H9 (cell line): ENCODE measurements at regions not wholly inside any gene's neighbourhood (a gene's known extent, or its start where the extent isn't known, plus 50 kb on each side); places are given as distances from the start of the nearest gene placed in this dataset.

Source experiments
- DNase-seq: peaks from one replicate; pipeline ENCODE4 v3.0.0-alpha.2; 2017
- H2AFZ ChIP-seq: one replicate; pipeline ENCODE4 v1.6.1; 2013; ENCODE audit warnings: mild to moderate bottlenecking, low read length, control low read depth, moderate library complexity
- H2AK5ac ChIP-seq: 2 replicates; pipeline ENCODE4 v1.6.1; 2013; ENCODE audit warnings: low read length, control low read depth, mixed read lengths; ENCODE audit not compliant: insufficient read length
- H2BK120ac ChIP-seq: one replicate; pipeline ENCODE4 v1.6.1; 2013; ENCODE audit warnings: low read depth, mild to moderate bottlenecking, low read length, control low read depth, inconsistent platforms; ENCODE audit not compliant: poor library complexity, severe bottlenecking
- H2BK12ac ChIP-seq: 2 replicates; pipeline ENCODE4 v1.6.1; 2013; ENCODE audit warnings: low read length, control low read depth, mixed read lengths, low read depth; ENCODE audit not compliant: insufficient read length
- H2BK15ac ChIP-seq: 2 replicates; pipeline ENCODE4 v1.6.1; 2013; ENCODE audit warnings: low read depth, low read length, control low read depth
- H2BK20ac ChIP-seq: one replicate; pipeline ENCODE4 v1.6.1; 2013; ENCODE audit warnings: low read depth, mild to moderate bottlenecking, low read length, control low read depth, inconsistent platforms; ENCODE audit not compliant: poor library complexity, severe bottlenecking
- H2BK5ac ChIP-seq: 2 replicates; pipeline ENCODE4 v1.6.1; 2013; ENCODE audit warnings: low read length, control low read depth, mixed read lengths; ENCODE audit not compliant: insufficient read length
- H3K14ac ChIP-seq: 2 replicates; pipeline ENCODE4 v1.6.1; 2013; ENCODE audit warnings: low read length, control low read depth; ENCODE audit not compliant: insufficient read depth
- H3K18ac ChIP-seq: 2 replicates; pipeline ENCODE4 v1.6.1; 2013; ENCODE audit warnings: low read depth, mild to moderate bottlenecking, mixed read lengths, low read length, control low read depth; ENCODE audit not compliant: insufficient read length
- H3K23ac ChIP-seq: 2 replicates; pipeline ENCODE4 v1.6.1; 2013; ENCODE audit warnings: low read length, control low read depth, mixed read lengths, low read depth; ENCODE audit not compliant: insufficient read length
- H3K23me2 ChIP-seq: 2 replicates; pipeline ENCODE4 v1.6.1; 2013; ENCODE audit warnings: low read depth, mild to moderate bottlenecking, mixed read lengths, low read length, control low read depth; ENCODE audit not compliant: insufficient read length, poor library complexity, severe bottlenecking
- H3K27ac ChIP-seq: 2 replicates; pipeline ENCODE4 v1.5.1; 2013; ENCODE audit warnings: low read length, control low read depth, mixed read lengths, low read depth; ENCODE audit not compliant: insufficient read length
- H3K27me3 ChIP-seq: 2 replicates; pipeline ENCODE4 v1.6.1; 2013; ENCODE audit warnings: low read length, control low read depth, inconsistent platforms; ENCODE audit not compliant: insufficient read depth
- H3K4ac ChIP-seq: 2 replicates; pipeline ENCODE4 v1.6.1; 2013; ENCODE audit warnings: low read depth, mild to moderate bottlenecking, control low read depth, inconsistent platforms, low read length, moderate library complexity
- H3K4me1 ChIP-seq: 2 replicates; pipeline ENCODE4 v1.6.1; 2013; ENCODE audit warnings: low read length, control low read depth, inconsistent platforms; ENCODE audit not compliant: insufficient read depth
- H3K4me2 ChIP-seq: 2 replicates; pipeline ENCODE4 v1.6.1; 2013; ENCODE audit warnings: low read length, control low read depth, mixed read lengths; ENCODE audit not compliant: insufficient read length, insufficient read depth
- H3K56ac ChIP-seq: 2 replicates; pipeline ENCODE4 v1.6.1; 2013; ENCODE audit warnings: low read depth, mild to moderate bottlenecking, mixed read lengths, low read length, control low read depth; ENCODE audit not compliant: insufficient read length
- H3K79me1 ChIP-seq: 2 replicates; pipeline ENCODE4 v1.6.1; 2013; ENCODE audit warnings: low read depth, mild to moderate bottlenecking, moderate library complexity, low read length, control low read depth, inconsistent platforms; ENCODE audit not compliant: insufficient read depth, poor library complexity, severe bottlenecking
- H3K79me2 ChIP-seq: 2 replicates; pipeline ENCODE4 v1.6.1; 2013; ENCODE audit warnings: low read length, control low read depth, inconsistent platforms; ENCODE audit not compliant: insufficient read depth
- H3K9ac ChIP-seq: 2 replicates; pipeline ENCODE4 v1.6.1; 2013; ENCODE audit warnings: low read length, control low read depth, mixed read lengths; ENCODE audit not compliant: insufficient read length; ENCODE audit errors: extremely low read depth
- H3K9me3 ChIP-seq: one replicate; pipeline ENCODE4 v1.6.1; 2013; ENCODE audit warnings: low read depth, low read length, inconsistent platforms; ENCODE audit not compliant: control insufficient read depth
- H3T11ph ChIP-seq: one replicate; pipeline ENCODE4 v1.6.1; 2013; ENCODE audit warnings: mild to moderate bottlenecking, low read length, control low read depth, inconsistent platforms
- H4K20me1 ChIP-seq: one replicate; pipeline ENCODE4 v1.6.1; 2013; ENCODE audit not compliant: control insufficient read depth, insufficient read length, insufficient read depth
- H4K5ac ChIP-seq: 2 replicates; pipeline ENCODE4 v1.6.1; 2013; ENCODE audit warnings: low read depth, mild to moderate bottlenecking, mixed read lengths, low read length, control low read depth; ENCODE audit not compliant: insufficient read length
- H4K8ac ChIP-seq: replicated peaks from 2 replicates; pipeline ENCODE4 v1.6.1; 2013; ENCODE audit warnings: low read length, control low read depth, mixed read lengths, low read depth; ENCODE audit not compliant: insufficient read length
- H4K91ac ChIP-seq: 2 replicates; pipeline ENCODE4 v1.6.1; 2013; ENCODE audit warnings: low read depth, mild to moderate bottlenecking, moderate library complexity, mixed read lengths, low read length, control low read depth; ENCODE audit not compliant: insufficient read length
- H3K27ac Mint-ChIP-seq, 3 experiments: 2 replicates in 2 of 3; 3 replicates in 1 of 3; pipeline ENCODE4 v1.8.0; 2020 to 2021; ENCODE audit warnings: mixed read lengths in 3 of 3, mild to moderate bottlenecking in 1 of 3, moderate library complexity in 1 of 3
- H3K27me3 Mint-ChIP-seq: 2 replicates; pipeline ENCODE4 v1.8.0; 2021; ENCODE audit warnings: low read depth, mild to moderate bottlenecking, moderate library complexity, mixed read lengths
- H3K36me3 Mint-ChIP-seq, 3 experiments: 2 replicates in 2 of 3; 3 replicates in 1 of 3; pipeline ENCODE4 v1.8.0; 2020 to 2021; ENCODE audit warnings: low read depth in 3 of 3, mixed read lengths in 3 of 3; ENCODE audit not compliant: insufficient read depth in 1 of 3
- H3K4me1 Mint-ChIP-seq, 2 experiments: 2 replicates each; pipeline ENCODE4 v1.8.0; 2020; ENCODE audit warnings: mixed read lengths in 2 of 2
- H3K4me3 Mint-ChIP-seq, 2 experiments: 2 replicates in 1 of 2; 3 replicates in 1 of 2; pipeline ENCODE4 v1.8.0; 2020 to 2021; ENCODE audit warnings: mild to moderate bottlenecking in 2 of 2, mixed read lengths in 2 of 2, moderate library complexity in 1 of 2
- H3K9me3 Mint-ChIP-seq, 2 experiments: 2 replicates in 1 of 2; 3 replicates in 1 of 2; pipeline ENCODE4 v1.8.0; 2020; ENCODE audit warnings: mild to moderate bottlenecking in 2 of 2, mixed read lengths in 2 of 2, moderate library complexity in 1 of 2
- CTCF ChIP-seq: fragments of 200-600 bp; sonication (generic); conservative IDR thresholded peaks from 3 replicates; pipeline ENCODE4 v1.8.0; 2021; ENCODE audit warnings: antibody characterized with exemption, mild to moderate bottlenecking
- WGBS: extraction: QIAGEN DNeasy Blood & Tissue Kit; methylation state at CpG from one replicate; pipeline ENCODE4 v1.1.7; 2013; ENCODE audit warnings: missing lambda C conversion rate, low lambda C conversion rate, mixed read lengths; ENCODE audit not compliant: insufficient read length; ENCODE audit errors: extremely low coverage; 5-methylcytosine and 5-hydroxymethylcytosine counted together

- no peaks in the 10 kb centered on the region for H3K79me1 ChIP-seq
- H3K56ac ChIP-seq: no peak overlapping the region
- H3K27me3 ChIP-seq: no peaks in the 10 kb centered on the region
- H3K27ac Mint-ChIP-seq: no peak overlapping the region
- H4K91ac ChIP-seq: no peak overlapping the region
- H3T11ph ChIP-seq: no peak overlapping the region
- no peak for DNase-seq
- H3K23me2 ChIP-seq: peaks cover 2% of the 10 kb centered on the region
- no peak overlapping the region for H3K4me3 Mint-ChIP-seq
- no peaks in the 10 kb centered on the region for H4K20me1 ChIP-seq
- no peak overlapping the region for H3K4me2 ChIP-seq
- no peak overlapping the region for H3K18ac ChIP-seq
- H3K36me3 Mint-ChIP-seq: no peaks in the 10 kb centered on the region
- no peak overlapping the region for H2AK5ac ChIP-seq
- no peak overlapping the region for H4K8ac ChIP-seq
- no peak for TF ChIP-seq CTCF
- H3K27me3 Mint-ChIP-seq: no peaks in the 10 kb centered on the region
- no peak overlapping the region for H2BK12ac ChIP-seq
- H3K4ac ChIP-seq: no peak overlapping the region
- no peak overlapping the region for H2BK5ac ChIP-seq
- no peaks in the 10 kb centered on the region for H3K4me1 ChIP-seq
- WGBS: no CpG with 5 or more reads among the region's 1 CpG
- H2BK20ac ChIP-seq: no peak overlapping the region
- no peaks in the 10 kb centered on the region; a peak in 1 of 5 replicates for H3K9me3 Mint-ChIP-seq
- no peaks in the 10 kb centered on the region for H3K79me2 ChIP-seq
- no peak overlapping the region for H3K9ac ChIP-seq
- no peak overlapping the region for H3K14ac ChIP-seq
- H2AFZ ChIP-seq: no peak overlapping the region
- no peaks in the 10 kb centered on the region for H3K9me3 ChIP-seq
- no peak overlapping the region for H2BK15ac ChIP-seq
- H4K5ac ChIP-seq: no peak overlapping the region
- H3K4me1 Mint-ChIP-seq: no peaks in the 10 kb centered on the region
- no peak overlapping the region for H3K23ac ChIP-seq
- H3K27ac ChIP-seq: no peak overlapping the region
- H2BK120ac ChIP-seq: no peak overlapping the region
These were observed 286.9 kb upstream of the VSTM2A start for GRCh38 chr7:54255242-54255641.
